Breast epithelium (tissue), 3 donors: ENCODE measurements at regions not wholly inside any gene's neighbourhood (a gene's known extent, or its start where the extent isn't known, plus 50 kb on each side); places are given as distances from the start of the nearest gene placed in this dataset.

ENCODE experiments used
- CTCF ChIP-seq, 3 donors: fragments of 450-650 bp; IDR thresholded peaks; one replicate each; pipeline ENCODE4 v1.5.1; 2016 to 2017; ENCODE audit warnings: antibody characterized with exemption in 3 of 3, mild to moderate bottlenecking in 3 of 3, moderate library complexity in 3 of 3
- POLR2A ChIP-seq: fragments of 450-650 bp; IDR thresholded peaks from one replicate; pipeline ENCODE4 v1.6.1; 2016; ENCODE audit warnings: antibody characterized with exemption, mild to moderate bottlenecking, moderate library complexity
- POLR2AphosphoS5 ChIP-seq, 3 donors: sonication (generic); formaldehyde crosslinking; IDR thresholded peaks; one replicate each; pipeline ENCODE4 v1.6.1; 2017; ENCODE audit warnings: antibody characterized with exemption in 3 of 3

- TF ChIP-seq POLR2A (no peak), POLR2AphosphoS5 (IDR thresholded peaks at IDR 0.05) (no peak), CTCF (IDR thresholded peaks at IDR 0.05) (no peak)
Observed at GRCh38 chr1:55298167-55298894, 83.2 kb upstream of the USP24 start.
